Kidney epithelial cell (primary cell): ENCODE measurements at regions not wholly inside any gene's neighbourhood (a gene's known extent, or its start where the extent isn't known, plus 50 kb on each side); places are given as distances from the start of the nearest gene placed in this dataset.

ENCODE experiments used
- DNase-seq: peaks from one replicate; pipeline ENCODE4 v3.0.0-alpha.2; 2010; ENCODE audit warnings: low read depth
- H3K27me3 ChIP-seq: 2 replicates; pipeline ENCODE4 v1.6.0; 2011; ENCODE audit warnings: low read length; ENCODE audit not compliant: control insufficient read depth, insufficient read depth
- H3K36me3 ChIP-seq: 2 replicates; pipeline ENCODE4 v1.5.1; 2011; ENCODE audit warnings: low read length; ENCODE audit not compliant: control insufficient read depth, insufficient read depth
- H3K4me3 ChIP-seq: 2 replicates; pipeline ENCODE4 v1.5.1; 2011; ENCODE audit warnings: low read depth, mild to moderate bottlenecking, control low read depth, low read length
- CTCF ChIP-seq: IDR thresholded peaks from 2 replicates; pipeline ENCODE4 v1.5.1; 2011; ENCODE audit warnings: mild to moderate bottlenecking, moderate library complexity, low read length, control low read depth, inconsistent platforms; ENCODE audit not compliant: insufficient read depth, poor library complexity, severe bottlenecking

DNA sequence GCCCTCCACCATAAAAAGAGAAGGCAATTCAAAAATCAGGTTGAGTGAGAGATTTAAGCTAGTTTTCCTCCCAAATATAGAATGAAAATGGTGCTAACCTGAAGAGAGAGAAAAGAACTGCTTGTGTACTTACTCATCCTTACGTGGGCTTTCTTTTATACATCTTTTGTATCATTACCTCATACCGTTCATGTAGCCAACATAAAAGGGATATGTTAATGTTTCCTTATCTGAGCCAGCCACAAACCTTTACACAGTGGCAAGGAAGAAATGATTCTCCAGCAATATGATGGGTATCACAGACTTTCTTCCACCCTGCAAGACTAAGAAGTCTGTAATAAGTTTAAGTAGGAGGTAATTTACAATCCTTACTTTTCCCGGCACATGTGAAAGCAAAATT is 600.8 kb upstream of the ZNF385D start:
- H3K27me3 ChIP-seq = no peaks in the 10 kb centered on the region
- no peak for TF ChIP-seq CTCF
- DNase-seq = no peak
- H3K4me3 ChIP-seq = no peak overlapping the region
- no peaks in the 10 kb centered on the region for H3K36me3 ChIP-seq

GRCh38 chr3:22353126-22353525 is 602.1 kb upstream of the ZNF385D start:
- Histone ChIP-seq H3K4me3 (no peak overlapping the region), H3K27me3 (no peaks in the 10 kb centered on the region), H3K36me3 (no peaks in the 10 kb centered on the region)
- no peak for DNase-seq
- no peak for TF ChIP-seq CTCF

- Histone ChIP-seq H3K27me3 (no peaks in the 10 kb centered on the region), H3K4me3 (no peak overlapping the region), H3K36me3 (no peaks in the 10 kb centered on the region)
- no peak for DNase-seq
- TF ChIP-seq CTCF = no peak
These were observed 607.3 kb upstream of the ZNF385D start for GRCh38 chr3:22358334-22358733.

DNA sequence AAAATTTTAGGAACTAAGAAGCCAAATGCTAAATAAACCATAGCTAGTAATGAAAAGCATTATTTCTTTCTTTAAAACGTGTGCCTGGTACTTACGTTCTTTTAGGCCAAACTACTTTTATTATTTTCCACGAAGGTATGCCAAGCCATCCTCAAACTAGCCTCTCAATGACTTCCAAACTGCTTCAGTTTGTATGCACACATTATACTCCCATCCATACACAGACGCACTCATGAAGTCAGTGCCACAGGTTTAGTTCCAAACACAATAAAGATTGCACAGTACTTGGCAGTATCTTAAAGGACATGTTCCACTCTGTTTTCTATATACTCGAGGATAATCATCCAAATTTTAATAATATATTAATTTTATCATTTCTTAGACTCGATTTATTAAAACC is 609.2 kb upstream of the ZNF385D start:
- Histone ChIP-seq H3K4me3 (no peak overlapping the region), H3K36me3 (no peaks in the 10 kb centered on the region), H3K27me3 (no peaks in the 10 kb centered on the region)
- no peak for DNase-seq
- TF ChIP-seq CTCF = no peak

GRCh38 chr3:22360970-22361369 is 610.0 kb upstream of the ZNF385D start:
- DNase-seq = no peak
- no peaks in the 10 kb centered on the region for H3K27me3 ChIP-seq
- no peak overlapping the region for H3K4me3 ChIP-seq
- TF ChIP-seq CTCF = no peak
- no peaks in the 10 kb centered on the region for H3K36me3 ChIP-seq

- Histone ChIP-seq H3K27me3 (no peaks in the 10 kb centered on the region), H3K36me3 (no peaks in the 10 kb centered on the region), H3K4me3 (no peak overlapping the region)
- no peak for TF ChIP-seq CTCF
- DNase-seq = no peak
These were observed 610.5 kb upstream of the ZNF385D start for GRCh38 chr3:22361521-22361920.
